HG02970 (cell line): ENCODE measurements at regions not wholly inside any gene's neighbourhood (a gene's known extent, or its start where the extent isn't known, plus 50 kb on each side); places are given as distances from the start of the nearest gene placed in this dataset.
"Not testable (repeated sequence)": the region's sequence is repeated elsewhere in the genome, so short reads cannot be mapped to it uniquely, and the experiment has no call there.

ENCODE experiments used
- ATAC-seq: cut with Tn5 transposase; IDR thresholded peaks from one replicate; pipeline ENCODE4 v1.9.1; 2021; ENCODE audit warnings: mild to moderate bottlenecking, moderate library complexity, moderate number of reproducible peaks; ENCODE audit not compliant: unreplicated experiment, low FRiP score

DNA sequence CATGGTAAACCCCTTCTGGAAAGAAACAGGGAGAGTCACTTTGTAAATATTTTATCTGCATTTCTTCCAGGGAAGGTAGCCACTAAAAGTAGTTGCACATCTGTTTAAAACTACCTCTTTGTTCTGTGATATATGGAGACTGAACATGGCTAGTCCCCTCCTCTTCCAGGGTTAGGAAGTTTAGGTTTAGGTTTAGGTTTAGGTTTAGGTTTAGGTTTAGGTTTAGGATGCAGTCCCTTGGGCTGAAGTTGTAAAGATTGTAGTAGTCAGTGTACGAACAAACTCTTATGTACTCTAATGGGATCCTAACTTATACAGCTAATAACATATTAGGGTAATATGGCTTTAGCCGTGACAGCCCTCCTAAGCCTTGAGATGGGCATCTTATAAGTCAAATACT lies 880.2 kb upstream of the TMEFF2 start:
- ATAC-seq, result no peak

DNA sequence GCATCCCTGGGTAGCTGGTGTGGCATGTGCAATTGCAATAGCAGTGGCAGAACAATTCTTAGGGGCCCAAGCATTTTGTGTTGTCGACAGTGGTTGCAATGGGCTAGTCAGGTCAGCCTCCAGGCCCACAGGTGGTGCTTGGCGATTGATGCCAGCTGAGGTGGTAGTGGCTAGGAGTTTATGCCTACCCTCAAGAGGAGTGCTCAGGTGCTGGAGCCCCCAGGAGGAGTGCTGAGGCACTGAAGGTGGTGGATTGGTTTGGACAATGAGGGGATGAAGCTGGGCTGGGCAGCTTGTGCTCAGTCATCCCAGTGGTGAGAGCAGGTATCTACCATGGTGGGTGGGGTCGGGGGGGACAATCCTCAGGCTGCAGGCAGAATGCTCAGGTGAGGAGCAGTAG lies 877.9 kb upstream of the TMEFF2 start:
- no peak for ATAC-seq

DNA sequence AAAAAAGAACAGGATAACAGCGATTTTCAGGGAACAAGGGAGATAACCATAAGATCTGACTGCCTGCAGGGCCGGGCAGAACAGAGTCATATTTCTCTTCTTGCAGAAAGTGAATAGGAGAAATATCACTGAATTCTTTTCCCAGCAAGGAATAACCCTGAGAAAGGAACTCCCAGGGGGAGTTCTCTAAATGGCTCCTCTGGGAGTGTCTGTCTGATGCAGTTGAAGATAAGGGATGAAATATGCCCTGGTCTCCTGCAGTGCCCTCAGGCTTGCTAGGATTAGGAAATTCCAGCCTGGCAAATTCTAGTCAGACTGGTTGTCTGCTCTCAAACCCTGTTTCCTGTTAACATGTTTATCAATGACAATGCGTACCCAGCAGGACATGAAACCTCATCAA lies 830.8 kb upstream of the TMEFF2 start:
- ATAC-seq, result not testable (repeated sequence)

DNA sequence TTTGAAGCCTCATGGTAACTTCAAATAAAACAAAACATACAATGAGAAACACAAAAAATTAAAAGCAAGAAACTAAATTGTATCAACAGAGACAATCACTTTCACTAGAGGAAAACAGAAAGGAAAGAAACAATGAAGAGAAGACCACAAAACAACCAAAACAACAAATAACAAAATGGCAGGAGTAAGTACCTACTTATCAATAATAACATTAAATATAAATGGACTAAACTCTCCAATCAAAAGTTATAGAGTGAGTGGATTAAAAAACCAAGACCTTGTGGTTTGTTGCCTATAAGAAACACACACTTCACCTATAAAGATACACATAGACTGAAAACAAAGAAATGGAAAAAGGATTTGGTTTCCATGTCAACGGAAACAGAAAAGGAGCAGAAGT lies 830.1 kb upstream of the TMEFF2 start:
- ATAC-seq, result no peak

DNA sequence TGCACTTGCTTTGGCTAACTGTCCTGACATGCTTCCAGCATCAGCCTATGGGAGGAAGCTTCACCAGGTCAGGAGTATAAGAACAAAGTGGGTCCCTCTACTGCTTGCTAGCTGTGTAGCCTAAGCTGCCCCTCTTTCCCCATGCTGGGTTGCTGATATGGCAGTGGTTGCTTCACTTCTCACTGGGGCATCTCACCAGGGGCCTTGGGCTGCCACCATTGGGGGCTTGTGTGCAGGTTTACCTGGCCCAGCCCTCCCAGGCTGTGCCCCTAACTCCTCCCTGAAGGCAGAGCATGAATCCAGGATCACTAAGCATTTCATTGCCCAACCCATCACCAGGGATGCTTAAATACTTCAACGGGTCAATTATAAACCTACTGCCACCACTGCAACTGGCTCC lies 817.1 kb upstream of the TMEFF2 start:
- no peak for ATAC-seq

DNA sequence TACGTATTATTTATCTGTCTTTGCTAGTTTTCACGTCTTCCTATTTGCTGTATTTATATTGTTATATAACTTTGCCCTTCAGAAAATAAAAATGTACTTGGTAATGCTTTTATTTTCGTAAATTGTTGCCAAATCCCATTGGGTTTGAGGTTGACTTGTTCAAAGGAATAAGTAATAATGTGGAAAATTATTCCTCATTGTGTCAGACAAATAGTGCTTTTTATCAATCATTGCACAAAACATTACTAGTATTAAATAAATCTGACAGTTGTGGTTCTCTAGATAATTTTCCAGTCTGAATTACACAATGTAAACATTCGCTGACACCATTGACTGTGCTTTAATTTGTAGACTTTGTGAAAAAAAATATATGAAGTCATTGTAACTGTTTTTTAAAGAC lies 798.3 kb upstream of the TMEFF2 start:
- ATAC-seq, result no peak

DNA sequence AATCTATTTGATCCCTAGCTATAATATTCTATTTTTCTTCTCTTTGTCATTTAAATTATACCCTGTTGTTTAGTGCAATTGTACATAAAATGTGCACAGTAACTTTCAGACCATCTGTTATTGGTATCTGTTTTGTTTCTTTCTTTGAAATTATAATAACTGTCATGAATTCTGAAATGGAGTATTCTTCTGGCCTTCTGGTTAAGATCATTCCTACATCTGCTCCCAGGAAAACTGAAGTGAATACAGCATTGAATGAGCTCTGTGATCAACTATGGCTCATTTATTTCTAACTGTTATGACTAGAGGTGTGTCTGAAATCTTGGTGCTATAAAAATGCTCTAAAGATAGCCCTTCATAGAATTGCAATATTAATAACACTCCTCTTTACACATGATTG lies 788.4 kb upstream of the TMEFF2 start:
- ATAC-seq, result no peak

DNA sequence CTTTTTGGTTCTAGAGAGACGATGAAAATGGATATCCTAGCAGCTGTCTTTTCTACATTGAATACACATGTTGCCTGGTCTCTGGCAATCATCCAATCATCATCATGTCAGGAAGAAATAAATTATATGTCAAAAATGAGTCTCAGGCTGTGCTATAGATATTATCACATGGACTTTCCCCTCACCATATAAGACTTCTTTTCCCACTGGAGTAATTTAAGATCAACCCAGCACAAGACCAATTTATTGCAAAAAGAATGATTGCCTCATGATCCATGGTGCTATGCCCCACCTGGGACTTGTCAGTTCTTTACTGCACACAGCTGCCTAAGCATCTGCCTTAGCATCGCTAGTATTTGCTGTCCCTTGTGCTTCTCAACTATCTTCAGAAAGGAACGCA lies 783.7 kb upstream of the TMEFF2 start:
- no peak for ATAC-seq

DNA sequence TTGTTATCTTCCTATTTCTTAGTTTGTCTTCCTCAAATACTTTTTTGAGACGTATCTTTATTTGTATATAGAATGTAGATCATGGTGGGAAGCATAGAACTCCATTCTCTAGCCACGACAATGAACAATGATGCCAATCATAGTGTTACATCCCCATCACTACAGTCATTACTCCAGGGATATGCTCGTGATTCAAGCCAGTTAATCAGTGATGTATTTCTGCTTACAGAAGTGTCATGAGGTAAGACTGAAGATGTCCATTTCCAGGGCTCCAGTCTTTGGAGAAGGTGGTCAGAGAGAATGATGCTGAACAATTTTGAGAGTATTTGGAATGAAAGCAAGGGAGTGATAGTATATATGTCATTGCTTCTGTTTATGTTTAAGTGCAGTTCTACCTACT lies 777.2 kb upstream of the TMEFF2 start:
- ATAC-seq, result no peak

DNA sequence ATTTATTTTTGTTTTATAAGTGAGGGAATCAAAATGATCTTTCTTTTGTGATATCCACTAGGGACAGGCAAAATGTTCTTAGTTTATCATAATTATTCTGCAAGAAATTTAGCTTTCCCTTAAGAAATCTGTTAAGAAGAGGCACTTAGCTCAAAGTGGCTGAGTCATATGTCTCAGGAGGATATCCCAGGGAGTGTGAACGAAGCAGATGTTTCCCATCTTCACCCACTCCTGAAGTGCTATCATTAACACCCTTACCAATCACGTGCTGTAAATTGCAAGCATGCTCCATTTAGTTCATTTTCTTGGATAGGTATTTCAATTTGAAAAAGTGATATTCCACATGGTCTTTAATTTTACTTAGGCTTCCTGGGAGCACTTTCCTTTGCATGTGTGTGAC lies 774.3 kb upstream of the TMEFF2 start:
- no peak for ATAC-seq

DNA sequence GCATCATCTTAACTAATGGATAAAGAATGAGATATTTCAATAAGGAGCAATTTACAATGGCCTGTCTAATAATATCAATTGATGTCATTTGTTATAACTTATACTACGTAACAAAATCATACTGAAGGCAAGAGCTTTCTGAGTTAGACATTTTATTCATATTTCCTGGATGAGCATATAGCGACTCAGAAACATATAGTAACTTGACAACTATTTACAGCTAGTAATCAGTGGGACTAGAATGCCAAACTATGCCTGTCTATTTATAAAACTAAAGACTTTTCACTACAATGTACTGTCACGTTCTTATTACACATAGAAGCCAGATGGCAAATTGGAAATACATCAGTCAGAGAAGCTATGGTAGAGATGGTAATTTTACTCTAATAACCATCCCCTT lies 766.2 kb upstream of the TMEFF2 start:
- ATAC-seq, result no peak

DNA sequence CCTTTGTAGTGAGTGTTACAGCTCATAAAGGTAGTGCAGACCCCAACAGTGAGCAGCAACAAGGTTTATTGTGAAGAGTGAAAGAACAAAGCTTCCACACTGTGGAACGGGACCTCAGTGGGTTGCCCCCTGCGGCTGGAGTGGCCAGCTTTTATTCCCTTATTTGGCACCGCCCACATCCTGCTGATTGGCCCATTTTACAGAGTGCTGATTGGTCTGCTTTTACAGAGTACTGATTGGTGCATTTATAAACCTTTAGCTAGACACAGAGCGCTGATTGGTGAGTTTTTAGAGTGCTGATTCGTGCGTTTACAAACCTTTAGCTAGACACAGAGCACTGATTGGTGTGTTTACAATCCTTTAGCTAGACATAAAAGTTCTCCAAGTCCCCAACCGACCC lies 763.9 kb upstream of the TMEFF2 start:
- not testable (repeated sequence) for ATAC-seq

DNA sequence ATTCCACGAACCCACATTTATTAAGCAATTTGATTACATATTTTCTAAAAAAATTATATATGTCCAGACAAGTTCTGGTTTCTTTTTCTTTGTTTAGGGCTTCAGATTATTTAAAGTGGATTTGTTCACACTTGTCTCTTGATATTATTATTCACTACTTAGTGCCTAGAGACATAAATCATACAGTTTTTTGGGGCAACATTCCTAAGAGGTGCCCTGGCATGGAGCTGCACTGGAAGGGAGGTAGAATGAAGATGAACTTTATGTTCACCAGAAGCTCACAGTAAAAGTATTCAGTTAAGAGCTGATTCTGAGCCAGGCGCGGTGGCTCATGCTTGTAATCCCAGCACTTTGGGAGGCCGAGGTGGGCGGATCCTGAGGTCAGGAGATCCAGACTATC lies 762.7 kb upstream of the TMEFF2 start:
- ATAC-seq, result no peak

DNA sequence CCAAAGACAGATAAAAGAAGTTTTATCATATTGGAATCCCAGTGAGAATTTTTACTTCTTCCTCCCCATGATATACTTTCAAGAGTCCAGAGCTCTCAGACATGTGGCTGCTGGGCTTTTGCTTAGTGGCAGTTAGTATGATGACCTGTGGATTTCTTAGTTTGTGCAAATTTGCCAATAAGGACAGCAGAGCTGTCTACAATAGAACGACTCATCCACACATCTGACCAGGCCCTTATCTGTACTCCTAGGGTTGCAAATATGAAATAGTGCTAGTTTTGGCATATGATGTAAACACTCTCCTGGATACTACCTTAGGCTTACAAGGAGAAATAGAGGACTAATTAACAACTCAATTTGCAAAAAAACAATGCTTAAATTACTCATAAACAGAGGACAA lies 758.4 kb upstream of the TMEFF2 start:
- ATAC-seq, result no peak

DNA sequence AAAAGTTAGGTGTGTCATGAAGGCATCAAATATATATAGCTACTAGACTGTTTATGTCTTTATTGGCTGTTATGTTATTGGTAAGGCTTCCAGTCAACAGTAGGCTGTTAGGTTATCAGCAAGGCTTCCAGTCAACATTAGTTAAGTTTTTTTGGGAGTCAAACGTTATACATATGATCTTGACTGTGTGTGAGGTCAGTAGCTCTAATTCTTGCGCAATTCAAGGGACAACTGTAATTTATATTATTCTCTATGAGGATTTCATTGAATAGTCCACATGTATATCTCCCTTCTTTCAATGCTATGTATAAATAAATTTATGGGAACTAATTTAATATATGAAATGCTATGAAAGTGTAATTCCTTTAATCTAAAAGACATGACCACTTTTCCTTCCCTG lies 757.5 kb upstream of the TMEFF2 start:
- no peak for ATAC-seq

DNA sequence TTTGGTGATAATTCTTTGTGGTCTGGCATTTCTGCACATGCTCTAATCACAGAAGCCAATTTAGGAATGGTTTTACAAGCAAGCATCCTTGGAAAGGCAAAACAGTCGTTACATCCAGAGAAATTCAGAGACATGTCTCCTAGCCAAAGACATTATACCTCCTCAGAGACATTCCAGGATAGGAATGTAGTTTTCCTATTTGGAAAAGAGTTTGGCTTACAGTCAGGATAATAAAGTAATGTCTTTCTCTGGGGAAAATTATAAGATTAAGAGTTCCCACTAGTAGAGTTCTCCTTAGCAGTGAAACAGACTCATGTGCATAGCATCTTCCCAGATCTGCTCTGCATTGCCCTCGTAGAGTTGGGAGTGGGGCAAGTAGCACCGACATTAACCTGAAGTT lies 753.6 kb upstream of the TMEFF2 start:
- no peak for ATAC-seq

DNA sequence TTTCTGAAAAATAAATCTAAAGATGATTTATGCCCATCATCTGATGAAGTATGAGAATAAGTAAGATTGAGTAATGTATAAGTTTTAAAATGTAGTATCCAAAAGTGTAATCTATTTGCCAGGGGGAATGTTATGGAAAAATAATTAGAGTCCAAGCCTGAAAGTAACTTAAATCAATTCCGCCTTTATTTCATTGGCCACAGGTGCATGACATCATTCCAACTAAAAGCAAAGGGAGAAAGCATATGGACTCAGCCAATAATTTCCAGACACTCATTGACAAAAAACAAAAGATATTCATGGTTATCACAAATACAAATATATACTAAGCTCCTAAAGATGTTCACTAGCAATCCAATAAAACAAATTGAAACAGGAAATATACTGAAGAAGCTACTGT lies 752.6 kb upstream of the TMEFF2 start:
- no peak for ATAC-seq

DNA sequence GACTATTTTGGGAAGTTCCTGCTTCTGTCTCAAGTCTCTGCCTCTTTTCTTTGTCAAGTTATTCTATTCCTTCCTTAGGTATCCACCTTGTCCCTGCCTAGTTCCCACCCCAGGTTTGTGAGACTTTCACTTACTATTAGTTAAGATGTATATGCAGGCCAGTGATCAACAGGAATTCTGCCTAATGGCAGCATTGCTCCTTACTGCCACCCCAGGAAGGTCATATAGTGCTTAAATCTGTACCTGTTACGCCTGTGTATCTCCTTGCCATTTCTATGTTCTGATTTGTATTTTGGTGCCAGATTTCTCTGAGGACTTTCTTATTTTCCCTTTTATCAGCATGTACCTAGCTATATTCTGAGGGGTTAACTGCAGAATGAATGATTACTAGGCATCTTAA lies 746.0 kb upstream of the TMEFF2 start:
- ATAC-seq, result no peak

DNA sequence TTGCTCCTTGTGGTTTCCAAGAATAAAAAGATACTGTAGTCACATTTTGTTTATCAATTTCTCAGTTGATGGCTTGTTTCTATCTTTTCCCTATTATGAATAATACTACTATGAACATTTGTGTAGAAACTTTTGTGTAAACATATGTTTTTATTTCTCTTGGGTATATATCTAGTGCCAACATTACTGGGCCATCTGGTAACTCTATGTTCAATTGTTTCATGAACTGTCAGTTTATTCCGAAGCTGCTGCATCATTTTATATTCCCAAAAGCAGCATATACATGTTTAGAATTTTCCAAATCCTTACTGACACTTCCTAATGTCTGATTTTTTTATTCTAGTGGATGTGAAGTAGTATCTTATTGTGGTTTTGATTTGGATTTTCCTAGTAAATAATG lies 737.6 kb upstream of the TMEFF2 start:
- ATAC-seq, result no peak

DNA sequence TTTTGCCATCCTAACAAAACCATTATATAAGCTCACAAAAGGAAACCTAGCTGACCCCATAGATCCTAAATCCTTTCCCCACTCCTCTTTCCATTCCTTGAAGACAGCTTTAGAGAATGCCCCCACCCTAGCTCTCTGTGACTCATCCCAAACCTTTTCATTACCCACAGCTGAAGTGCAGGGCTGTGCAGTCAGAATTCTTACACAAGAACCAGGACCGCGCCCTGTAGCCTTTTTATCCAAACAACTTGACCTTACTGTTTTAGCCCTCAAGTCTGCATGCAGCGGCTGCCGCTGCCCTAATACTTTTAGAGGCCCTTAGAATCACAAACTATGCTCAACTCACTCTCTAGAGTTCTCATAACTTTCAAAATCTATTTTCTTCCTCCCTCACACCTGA lies 726.9 kb upstream of the TMEFF2 start:
- ATAC-seq, result not testable (repeated sequence)

DNA sequence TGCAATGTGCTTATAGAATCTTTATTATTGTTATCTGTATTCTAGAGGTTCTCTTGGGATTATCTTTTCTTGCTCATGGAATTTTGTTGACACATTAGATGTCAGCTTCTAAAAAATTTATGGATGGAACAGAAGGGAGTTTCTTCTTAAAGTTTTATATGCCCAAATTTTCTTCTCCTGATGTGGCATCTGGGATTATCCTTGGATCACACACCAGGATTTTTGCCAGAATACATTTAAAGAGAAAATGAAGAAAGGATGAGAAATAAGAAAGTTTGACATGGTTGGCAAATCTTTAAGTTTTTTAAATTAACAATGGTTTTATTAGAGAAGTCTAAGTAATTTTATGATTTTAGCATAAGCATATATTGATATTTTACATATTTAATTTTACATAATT lies 706.7 kb upstream of the TMEFF2 start:
- no peak for ATAC-seq

DNA sequence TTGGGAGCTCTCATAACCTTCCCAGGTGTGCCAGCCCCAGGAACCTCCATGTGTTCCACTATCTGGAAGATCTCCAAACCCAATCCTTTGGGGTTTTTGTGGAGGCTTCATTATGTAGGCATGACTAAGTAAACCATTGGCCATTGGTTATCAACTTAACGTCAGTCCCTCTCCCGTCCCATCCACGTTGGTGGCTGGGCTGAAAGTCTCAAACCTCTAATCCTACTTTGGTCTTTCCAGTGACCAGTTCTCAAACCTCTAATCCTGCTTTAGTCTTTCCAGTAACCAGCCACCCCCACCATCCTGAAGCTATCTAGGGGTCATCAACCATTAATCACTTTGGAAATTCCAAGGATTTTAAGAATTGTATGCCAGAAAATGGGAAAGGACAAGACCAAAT lies 704.7 kb upstream of the TMEFF2 start:
- no peak for ATAC-seq

DNA sequence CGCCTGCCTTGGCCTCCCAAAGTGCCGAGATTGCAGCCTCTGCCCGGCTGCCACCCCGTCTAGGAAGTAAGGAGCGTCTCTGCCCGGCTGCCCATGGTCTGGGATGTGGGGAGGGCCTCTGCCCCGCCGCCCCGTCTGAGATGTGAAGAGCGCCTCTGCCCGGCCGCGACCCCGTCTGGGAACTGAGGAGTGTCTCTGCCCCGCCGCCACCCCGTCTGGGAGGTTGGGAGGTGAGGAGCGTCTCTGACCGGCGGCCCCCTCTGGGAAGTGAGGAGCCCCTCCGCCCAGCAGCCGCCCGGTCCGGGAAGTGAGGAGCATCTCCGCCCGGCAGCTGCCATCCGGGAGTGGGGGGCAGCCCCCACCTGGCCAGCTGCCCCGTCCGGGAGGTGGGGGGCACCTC lies 699.2 kb upstream of the TMEFF2 start:
- ATAC-seq, result not testable (repeated sequence)

DNA sequence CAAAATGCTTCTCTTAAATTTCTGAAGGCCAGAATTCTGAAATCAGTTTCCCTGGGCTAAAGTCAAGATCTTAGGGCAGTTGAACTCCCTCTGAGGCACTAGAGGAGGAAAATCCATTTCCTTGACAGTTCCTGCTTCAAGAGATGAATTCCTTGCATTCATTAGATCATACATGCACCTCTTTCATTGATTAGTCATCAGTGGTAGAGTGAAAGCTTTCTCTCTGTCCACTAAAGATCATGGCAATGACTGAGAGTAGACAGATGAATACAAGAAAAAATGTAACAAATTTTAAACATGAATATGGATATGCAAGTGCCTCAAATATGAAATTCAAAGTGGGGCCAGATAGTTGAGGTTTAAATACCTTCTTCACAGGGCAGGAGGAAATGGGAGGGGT lies 693.4 kb upstream of the TMEFF2 start:
- ATAC-seq, result no peak
